ENCODE measurements at regions not wholly inside any gene's neighbourhood (a gene's known extent, or its start where the extent isn't known, plus 50 kb on each side); places are given as distances from the start of the nearest gene placed in this dataset.

DNA sequence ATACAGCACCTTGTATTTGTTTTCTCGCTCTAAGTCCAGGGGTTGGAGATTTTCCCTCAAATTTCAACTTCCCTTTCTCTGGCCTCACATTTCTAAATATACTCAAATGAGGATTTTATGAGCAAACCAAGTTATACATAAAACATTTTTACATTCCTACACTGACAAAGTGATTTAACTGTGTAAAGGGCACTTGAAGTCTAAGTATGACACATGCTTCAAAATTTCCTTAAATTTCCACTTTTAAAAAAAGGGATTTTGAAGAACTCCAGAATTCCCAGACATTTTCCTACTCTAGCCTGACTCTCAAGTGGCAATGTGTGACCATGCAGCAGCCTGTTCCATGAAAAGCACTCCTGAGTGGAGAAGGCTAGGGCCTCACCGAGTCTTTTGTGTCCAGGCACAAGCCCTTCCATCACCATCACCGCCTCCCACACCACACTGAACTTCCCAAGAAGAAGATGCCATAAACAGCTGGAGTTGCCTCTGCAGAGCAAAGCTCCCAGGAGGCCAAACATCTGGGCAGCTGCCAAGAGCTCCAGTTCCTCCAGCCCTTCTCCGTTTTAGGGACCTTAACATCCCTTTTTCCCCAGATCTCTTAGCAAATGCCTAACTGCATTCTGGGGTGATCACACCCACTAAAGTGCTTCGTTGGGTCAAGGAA, 68.9 kb downstream of the NCR2 start:
- DNase-seq = no peak

DNA sequence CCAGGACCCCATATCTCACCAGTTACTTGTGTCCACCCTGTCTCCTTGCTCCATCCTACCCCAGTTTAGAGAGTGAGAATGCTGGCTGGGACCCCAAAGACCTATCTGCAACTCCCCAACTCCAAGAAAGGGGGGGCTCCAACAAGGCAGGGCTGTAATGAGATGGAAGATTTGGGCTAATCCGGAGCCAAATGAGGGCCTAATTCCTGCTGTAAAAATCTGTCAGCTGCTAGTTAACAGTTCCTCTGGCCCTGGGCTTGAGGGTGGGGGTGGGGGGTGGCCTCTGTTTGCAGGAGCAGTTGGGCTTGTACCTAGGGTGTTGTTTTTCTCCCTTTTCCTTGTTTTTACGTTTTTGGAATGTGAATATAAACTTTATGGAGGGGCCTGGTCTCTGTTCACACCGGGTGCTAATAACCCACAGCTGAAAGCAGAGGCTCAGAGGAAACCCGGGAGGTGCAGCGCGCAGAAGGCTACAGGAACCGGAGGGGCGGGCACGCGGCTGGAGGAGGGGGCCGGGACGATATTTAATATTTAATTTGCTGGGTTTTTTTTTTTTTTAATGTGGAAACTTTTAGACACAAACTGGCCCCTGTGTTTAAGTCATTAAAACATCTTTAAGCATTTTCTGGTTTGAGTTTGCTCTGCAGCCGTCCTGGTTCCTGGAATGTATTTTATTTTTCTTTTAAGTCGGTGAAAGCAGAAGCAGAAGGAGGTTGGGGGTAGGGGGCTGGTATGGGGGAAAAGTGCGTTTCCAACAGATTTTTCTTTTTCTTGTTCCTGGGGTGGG, 70.7 kb downstream of the NCR2 start:
- DNase-seq = no peak

DNA sequence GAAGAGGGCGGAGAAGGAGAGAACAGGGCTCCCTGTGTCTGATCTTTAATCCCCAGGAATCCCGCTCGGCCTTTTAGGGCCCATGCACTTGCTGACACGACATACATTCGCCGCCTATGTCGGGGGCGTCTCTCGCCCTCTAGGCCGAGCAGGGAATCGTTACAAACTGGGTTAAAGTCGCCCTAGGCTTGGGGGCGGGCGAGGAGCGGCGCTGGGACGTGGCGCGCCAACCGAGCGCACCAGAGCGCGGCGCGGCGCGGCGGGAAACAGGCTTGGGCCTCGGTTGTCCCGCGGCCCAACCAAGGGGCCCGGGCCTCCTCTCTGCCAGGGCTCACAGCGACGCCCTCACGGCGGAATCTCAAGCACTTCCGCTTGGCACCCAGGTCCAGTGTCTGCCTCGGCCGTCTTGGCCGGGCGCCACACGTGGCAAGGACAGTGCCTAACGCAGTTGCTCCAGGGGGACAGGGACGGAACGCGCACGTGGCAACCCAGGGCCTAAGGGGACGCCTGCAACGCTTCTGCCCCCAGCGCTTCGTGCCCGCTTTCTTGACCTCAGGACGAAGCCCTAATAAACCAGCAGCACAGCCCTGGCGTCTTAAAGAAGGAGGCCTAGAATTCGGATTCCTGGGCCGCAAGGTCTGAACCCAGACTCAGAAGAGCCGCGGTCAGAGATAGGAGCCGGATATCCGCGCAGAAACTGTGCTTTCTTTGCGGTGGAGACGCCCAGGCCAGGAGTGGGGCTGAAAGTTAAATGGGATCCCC, 71.5 kb downstream of the NCR2 start:
- peak; percentile 17 for DNase-seq

DNA sequence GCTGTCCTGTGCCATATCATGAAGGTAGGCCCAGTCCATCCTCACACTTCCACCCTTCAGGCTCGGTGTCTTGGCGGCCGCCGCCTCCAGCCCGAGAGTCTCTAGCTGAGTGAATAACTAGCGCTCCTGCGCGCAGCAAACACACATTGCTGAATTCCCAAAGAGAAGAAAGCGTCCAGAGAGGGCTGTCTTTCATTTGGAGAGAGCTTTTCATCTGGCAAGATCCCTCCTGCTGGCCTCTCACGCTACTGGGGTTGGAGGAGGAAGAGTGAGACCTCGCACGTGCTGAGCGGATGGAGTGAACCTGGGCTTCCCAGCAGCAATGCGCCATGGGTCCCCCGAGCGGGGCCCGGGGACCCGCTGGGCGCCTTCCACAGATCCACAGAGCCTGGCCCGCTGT, 73.2 kb downstream of the NCR2 start:
- DNase-seq = no peak

- no peak for DNase-seq
Measured at GRCh38 chr6:41408982-41409381, 73.6 kb downstream of the NCR2 start.

GRCh38 chr6:41409489-41409888, 74.1 kb downstream of the NCR2 start:
- DNase-seq = no peak

GRCh38 chr6:41411961-41412360, 76.6 kb downstream of the NCR2 start:
- no peak for DNase-seq

GRCh38 chr6:41413250-41413649, 77.8 kb downstream of the NCR2 start:
- no peak for DNase-seq

- no peak for DNase-seq
Measured at GRCh38 chr6:41416501-41416837, 81.1 kb downstream of the NCR2 start.

GRCh38 chr6:41418741-41419140, 83.3 kb downstream of the NCR2 start:
- DNase-seq = no peak

DNA sequence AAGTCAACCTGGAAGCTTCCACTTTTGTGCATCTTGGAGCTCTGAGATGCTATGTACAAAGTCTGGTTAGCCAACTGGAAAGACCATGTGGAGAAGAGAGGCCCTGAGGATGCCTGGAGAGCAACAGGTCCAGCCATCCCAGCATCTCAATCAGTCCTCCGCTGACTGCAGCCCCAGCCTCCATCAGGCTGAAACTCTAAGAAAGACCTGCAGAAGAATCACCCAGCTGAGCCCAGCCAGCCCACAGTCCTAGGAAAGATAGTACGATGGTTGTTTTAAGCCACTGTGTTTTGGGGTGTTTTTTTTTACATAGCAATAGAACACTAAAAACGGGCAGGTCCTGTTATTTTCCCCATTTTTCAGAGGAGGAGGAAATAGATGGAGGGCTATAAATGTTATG, 84.0 kb downstream of the NCR2 start:
- no peak for DNase-seq

DNA sequence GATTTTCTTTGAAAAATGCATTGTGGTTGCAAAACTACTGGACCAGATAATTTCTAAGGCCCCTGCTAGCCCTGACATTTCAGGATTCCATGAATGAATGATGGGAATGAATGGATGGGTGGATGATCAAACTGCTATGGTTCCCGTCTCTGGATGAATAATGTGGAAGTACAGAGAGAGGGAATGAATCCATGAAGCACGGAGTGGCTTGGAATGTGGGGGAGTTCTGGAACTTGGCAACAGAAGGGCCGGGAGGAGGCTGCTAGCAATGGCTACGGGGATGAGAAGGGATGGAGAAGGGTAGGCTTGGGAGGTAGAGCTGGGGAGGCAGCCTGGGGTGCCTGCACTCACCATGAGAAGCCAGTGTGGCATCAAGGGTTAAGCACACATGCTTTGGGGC, 84.8 kb downstream of the NCR2 start:
- DNase-seq = no peak

DNA sequence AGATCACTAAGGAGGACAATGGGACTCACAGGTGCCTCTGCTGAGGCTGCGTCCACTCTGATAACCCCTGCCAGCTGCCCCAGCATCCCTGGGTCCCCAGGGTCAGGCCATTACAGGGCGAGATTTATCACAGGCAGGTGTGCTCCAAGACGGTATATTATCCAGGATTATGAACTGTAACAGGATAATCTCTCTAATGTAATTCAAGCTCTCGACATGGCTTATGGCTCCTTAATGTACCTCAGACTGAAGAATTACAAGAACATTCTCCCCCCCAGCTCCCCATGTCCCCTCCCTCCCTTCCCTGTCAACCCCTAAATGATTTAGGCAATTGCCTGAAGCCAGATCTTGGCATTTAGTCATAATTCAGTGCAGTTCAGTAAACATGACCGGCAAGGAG, 86.8 kb downstream of the NCR2 start:
- no peak for DNase-seq

GRCh38 chr6:41423002-41423401, 87.6 kb downstream of the NCR2 start:
- no peak for DNase-seq

GRCh38 chr6:41424370-41425058, 89.1 kb downstream of the NCR2 start:
- peak; percentile 83 for DNase-seq

DNA sequence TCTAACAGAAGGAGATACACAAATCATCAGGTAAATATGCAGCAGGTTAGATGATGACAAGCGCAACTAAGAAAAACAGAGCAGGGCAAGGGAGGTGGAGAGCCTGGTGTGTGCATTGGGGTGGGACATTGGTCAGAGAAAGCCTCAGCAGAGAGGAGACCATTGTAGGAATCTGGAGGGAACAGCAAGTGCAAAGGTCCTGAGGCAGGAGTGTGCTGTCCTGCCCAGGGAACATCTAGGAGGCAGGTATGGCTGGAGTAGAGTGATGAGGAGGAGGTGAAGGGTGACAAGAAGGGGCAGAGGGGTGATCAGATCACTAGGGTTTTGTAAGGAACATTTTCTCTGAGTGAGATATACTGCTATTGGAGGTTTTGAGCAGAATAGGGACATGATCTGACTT, 90.1 kb downstream of the NCR2 start:
- no peak for DNase-seq

- DNase-seq = no peak
Measured at GRCh38 chr6:41426438-41426851, 91.0 kb downstream of the NCR2 start.

DNA sequence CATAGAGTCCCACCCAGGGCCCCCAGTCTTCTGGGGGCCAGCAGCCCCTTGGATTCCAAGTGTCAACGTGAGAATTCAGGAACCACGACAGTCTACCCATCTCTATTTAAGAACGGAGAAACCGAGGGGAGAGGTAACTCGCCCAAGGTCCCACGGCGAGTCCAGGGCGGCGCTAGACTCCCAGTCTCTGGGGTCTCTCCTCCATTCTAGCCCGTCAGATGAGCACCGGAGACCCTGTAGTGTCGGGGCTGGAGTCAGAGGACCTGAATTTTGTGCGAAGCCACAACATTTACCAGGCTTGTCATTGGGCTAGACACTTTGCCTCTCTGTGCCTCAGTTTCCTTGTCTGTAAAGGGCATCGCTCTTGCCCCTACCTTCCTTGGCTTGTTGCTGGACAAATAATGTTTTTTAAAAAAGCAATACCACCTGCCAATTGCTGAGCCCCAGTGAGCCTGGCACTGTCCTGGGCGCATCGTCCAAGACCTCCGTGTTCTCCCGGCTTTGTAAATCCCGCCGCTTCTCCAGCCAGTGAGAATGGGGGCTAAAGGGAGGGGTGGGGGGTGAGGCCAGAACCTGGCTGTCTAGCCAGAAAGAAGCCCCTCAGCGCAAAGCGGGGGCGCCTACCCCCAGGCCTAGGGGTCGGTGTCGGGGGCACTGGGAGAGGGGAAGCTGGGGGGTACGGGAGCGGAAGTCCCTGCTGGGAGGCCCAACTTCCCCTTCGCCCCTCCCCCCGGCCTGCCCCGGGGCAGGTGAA, 91.7 kb downstream of the NCR2 start:
- no peak for DNase-seq

DNA sequence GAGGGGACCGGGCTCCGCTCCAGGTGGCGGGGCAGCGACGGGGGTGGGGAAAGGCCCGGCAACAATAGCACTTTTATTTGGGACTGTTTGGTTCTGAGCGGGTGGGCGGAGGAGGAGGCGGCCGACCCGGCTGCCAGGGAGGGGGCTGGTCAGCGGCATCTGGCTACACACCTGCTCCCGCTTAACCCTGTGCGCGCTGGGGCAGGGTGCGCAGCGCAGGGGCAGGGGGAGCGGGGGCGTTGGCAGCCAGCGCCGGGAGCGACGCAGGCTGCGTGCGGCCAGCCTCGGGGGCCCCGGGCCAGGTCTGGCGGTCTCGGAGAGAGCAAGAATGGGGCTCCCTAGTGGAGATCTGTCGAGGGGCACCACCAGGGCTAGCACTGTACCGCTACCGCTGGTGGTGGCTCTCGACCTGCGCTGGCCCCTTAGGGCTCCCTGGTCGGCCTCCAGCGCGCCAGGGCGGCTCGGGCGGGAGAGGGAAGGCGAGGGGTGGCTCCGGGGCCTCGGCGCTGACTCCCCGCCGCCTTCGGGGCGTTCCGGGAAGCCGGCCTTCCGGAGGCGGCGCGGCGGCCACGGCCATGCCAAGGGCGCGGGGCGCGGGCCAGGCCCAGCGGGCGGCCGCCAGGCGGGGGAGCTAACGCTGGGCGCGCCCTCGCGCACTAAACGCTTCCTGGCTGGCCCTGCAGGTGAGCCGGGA, 92.4 kb downstream of the NCR2 start:
- peak; percentile 24 for DNase-seq

- no peak for DNase-seq
Measured at GRCh38 chr6:41428336-41428995, 93.1 kb downstream of the NCR2 start.

GRCh38 chr6:41428996-41429421, 93.6 kb downstream of the NCR2 start:
- DNase-seq = no peak
